Esophagus muscularis mucosa (tissue), 3 donors: ENCODE measurements at regions not wholly inside any gene's neighbourhood (a gene's known extent, or its start where the extent isn't known, plus 50 kb on each side); places are given as distances from the start of the nearest gene placed in this dataset.
"Not testable (repeated sequence)": the region's sequence is repeated elsewhere in the genome, so short reads cannot be mapped to it uniquely, and the experiment has no call there.

Experiments
- POLR2A ChIP-seq: fragments of 450-650 bp; IDR thresholded peaks from one replicate; pipeline ENCODE4 v1.6.1; 2017; ENCODE audit warnings: antibody characterized with exemption, moderate library complexity, mild to moderate bottlenecking, low read depth
- POLR2AphosphoS5 ChIP-seq, 2 donors: sonication (generic); formaldehyde crosslinking; IDR thresholded peaks; one replicate each; pipeline ENCODE4 v1.6.1; 2017; ENCODE audit warnings: antibody characterized with exemption in 2 of 2
- TF ChIP-seq, protein P1 (sequence below), 3 experiments: fragments of 200-600 bp in 2 of 3; fragments of 450-650 bp in 1 of 3; sonication (generic) in 2 of 3; IDR thresholded peaks; one replicate each; pipeline ENCODE4 v1.5.1; 2017 to 2019; ENCODE audit warnings: antibody characterized with exemption in 3 of 3, mild to moderate bottlenecking in 2 of 3, moderate library complexity in 1 of 3

DNA sequence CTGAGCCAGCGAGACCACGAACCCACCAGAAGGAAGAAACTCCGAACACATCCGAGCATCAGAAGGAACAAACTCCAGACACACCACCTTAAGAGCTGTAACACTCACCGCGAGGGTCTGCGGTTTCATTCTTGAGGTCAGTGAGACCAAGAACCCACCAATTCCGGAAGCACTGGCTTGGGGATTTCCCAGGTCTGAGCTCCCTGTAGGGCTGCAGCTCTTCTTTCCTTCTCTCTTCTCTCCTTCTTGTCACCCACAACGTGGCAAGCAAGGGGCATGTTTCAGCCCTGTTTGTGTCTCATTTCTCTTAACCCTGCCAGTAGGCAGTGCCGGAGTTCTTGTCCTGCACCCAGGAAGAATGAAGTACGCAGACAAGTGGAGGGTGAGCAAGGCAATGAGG, 713.0 kb downstream of the CDH9 start:
- TF ChIP-seq, protein P1, sequence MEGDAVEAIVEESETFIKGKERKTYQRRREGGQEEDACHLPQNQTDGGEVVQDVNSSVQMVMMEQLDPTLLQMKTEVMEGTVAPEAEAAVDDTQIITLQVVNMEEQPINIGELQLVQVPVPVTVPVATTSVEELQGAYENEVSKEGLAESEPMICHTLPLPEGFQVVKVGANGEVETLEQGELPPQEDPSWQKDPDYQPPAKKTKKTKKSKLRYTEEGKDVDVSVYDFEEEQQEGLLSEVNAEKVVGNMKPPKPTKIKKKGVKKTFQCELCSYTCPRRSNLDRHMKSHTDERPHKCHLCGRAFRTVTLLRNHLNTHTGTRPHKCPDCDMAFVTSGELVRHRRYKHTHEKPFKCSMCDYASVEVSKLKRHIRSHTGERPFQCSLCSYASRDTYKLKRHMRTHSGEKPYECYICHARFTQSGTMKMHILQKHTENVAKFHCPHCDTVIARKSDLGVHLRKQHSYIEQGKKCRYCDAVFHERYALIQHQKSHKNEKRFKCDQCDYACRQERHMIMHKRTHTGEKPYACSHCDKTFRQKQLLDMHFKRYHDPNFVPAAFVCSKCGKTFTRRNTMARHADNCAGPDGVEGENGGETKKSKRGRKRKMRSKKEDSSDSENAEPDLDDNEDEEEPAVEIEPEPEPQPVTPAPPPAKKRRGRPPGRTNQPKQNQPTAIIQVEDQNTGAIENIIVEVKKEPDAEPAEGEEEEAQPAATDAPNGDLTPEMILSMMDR (IDR thresholded peaks at IDR 0.05): not testable (repeated sequence)
- TF ChIP-seq POLR2A; POLR2AphosphoS5 (IDR thresholded peaks at IDR 0.05): not testable (repeated sequence)
